GM19467 (cell line): ENCODE measurements at regions not wholly inside any gene's neighbourhood (a gene's known extent, or its start where the extent isn't known, plus 50 kb on each side); places are given as distances from the start of the nearest gene placed in this dataset.
"Not testable (repeated sequence)": the region's sequence is repeated elsewhere in the genome, so short reads cannot be mapped to it uniquely, and the experiment has no call there.

Experiments
- ATAC-seq: cut with Tn5 transposase; IDR thresholded peaks from one replicate; pipeline ENCODE4 v1.9.1; 2021; ENCODE audit warnings: mild to moderate bottlenecking, moderate library complexity; ENCODE audit not compliant: unreplicated experiment

DNA sequence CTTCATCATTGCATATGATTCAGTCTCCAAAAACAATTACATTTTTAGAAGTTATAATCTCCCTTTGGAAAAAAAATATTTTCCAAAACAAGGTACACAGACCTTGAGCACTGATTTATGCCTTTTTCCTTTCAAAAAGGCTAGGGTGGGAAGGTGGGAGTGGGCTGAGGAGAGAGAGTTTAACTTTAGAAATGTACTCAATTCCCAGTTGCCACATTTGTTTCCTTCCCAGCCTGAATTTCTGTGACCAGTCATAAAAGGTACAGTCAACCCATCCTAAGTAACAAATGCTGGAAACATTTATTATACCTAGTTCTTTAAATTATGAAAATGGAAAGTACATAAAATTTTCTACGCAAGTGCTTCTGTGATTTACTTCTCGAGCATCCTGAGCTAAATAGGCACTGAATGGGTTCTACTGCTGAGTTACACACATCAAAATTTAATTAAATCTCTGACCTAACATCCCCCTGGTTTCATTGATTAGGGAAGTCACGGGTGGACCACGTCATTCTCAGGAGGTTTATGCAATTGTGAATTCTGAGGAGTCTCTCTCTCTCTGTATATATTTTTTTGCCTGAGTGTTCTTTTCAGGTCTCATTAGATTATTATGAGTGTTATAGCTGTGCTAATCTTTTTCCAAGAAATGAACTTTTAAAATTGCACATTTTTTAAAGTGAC, 371.8 kb downstream of the BTG1 start:
- no peak for ATAC-seq

DNA sequence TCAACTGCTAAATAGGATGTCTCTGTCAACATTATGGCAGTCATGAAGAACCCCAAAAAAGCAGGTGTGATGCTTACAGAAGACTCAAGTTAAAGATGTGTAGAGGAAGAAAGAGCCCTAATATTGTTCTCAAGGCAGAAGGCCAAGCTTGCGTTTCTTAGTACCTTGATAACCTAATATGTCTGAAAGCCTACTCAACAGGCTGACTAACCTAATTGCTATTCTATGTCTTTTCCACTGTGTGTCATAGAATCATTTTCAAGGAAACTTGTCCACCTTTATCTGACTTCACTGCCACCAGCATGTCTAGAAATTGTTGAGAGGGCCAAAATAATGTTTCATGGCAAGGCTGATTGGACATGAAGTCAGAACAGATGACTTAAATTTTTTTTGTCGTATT, 373.2 kb downstream of the BTG1 start:
- no peak for ATAC-seq

DNA sequence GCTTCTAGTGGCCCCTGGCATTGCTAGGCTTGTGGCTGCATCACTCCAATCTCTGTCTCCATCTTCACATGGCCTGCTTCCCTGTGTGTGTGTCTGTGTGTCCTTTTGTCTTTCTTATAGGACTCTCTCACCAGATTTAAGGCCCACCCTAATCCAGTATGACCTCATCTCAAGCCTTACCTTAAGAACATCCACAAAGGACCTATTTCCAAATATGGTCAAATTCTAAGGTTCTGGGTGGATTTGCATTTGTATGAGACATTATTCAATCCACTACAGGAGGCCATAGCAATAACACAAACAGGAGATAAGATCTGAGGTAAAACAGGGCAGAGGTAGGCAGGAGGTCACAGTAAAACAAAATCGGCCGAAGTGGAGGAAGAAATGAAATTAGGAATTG, 375.9 kb downstream of the BTG1 start:
- no peak for ATAC-seq

DNA sequence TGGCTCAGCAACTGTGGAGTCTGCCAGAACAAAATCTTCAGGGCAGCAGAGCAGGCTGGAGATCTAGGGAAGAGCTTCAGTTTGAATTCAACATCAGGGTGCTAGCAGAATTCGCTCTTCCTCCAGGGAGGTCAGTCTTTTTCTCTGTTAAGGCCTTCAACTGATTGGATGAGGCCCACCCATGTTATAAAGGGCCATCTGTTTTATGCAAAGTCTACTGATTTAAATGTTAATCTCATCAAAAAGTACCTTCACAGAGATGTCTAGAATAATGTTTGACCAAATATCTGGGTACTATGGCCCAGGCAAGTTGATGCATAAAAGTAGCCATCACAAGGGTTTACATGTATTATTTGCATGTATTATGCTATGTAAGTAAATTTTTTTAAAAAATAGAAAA, 378.4 kb downstream of the BTG1 start:
- ATAC-seq, result no peak

DNA sequence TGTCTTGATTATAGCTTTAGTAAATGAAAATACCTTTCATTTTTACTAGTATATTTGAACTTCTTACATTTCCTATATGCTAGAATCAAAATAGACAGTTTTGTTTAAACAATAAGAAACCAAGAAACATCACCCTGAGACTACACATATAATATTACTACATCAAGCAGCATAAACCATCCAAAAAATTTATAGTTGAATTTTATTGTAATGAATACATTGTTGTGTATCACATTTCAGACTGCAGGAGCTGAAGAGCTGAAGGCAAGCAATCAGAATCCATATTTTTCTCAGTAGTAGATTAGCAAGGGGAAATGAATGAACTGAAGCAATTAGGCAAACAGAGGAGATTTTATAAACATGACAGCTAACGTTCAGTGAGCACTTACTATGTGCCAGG, 379.2 kb downstream of the BTG1 start:
- ATAC-seq, result no peak

DNA sequence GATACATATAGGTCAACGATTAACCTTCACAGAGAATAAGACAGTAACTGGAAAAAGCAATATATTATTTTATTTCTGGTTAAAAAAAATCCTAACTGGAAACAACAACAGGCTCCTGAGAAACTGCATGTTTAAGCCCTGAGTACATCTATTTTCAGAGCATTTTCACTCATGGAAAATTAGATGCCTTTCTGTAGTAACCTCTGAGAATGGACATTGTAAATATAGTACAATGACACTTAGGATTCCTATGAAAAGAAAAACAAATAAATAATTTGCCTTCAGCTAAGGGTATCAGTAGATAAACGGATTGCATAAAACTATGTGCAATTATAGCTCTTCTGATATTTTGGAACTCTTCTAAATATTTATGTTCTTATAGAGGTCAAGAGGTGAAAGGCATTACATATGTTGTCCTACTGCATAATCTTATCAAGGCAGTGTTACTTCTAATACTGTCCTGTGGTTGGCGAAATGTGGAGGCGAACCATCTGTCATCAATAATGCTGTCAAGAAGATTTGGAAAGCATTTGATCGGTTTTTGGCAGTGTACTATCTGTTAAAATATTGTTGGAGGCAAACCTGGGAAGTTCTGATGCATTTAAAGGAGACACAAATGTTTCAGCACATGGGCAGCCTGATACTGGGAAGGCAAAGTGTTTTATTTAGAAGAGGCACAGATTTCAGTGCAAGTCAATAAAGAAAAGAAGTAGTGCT, 381.8 kb downstream of the BTG1 start:
- no peak for ATAC-seq

DNA sequence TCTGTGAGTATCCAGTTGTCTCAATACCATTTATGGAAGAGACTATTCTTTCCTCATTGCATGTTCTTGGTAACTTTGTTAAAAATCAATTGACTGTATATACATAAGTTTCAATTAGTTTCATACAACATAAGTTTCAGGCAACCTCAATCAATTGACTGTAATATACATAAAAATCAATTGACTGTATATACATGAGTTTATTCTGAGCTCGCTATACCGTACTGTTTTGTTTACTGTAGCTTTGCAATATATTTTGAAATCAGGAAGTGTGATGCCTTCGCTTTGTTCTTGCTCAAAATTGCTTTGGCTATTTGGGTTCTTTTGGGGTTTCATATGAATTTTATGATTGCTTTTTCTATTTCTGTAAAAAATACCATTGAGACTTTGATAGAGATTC, 392.0 kb downstream of the BTG1 start:
- ATAC-seq, result no peak

DNA sequence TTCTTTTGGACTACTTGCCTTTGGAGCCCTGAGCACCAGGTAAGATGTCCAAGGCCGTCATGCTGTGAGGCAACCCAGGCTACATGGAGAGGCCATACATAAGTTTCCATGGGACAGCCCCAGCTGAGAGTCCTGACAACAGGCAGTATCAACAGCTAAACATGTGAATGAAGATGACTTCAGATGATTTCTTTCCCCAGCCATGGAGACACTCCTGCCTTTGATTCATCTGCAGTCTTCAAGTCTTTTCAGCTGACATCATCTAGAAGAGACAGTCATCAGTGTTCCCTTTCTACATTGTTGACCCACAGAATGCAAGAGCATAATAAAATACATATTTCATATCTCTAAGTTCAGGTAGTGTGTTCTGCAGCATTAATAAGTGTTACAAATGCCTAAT, 398.7 kb downstream of the BTG1 start:
- no peak for ATAC-seq

DNA sequence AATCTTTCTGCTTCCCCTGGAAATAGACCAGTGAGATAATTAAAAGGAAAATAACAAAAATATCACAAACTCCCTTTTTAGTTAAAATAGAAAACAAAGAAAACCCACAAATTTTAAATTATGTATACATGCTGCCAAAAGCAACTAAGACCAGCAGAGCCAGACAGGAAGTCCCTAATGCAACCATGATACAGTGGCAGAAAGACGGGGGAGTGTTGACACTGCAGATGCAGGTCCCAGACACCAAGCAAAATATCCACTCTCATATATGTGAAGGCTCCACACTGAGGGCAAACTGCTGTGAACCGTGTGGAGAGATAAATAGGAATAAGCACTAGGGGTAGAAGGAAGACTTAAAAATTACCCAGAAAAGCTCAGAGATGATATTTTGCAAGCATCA, 401.0 kb downstream of the BTG1 start:
- no peak for ATAC-seq

- no peak for ATAC-seq
Measured at GRCh38 chr12:91743704-91744321, 401.8 kb downstream of the BTG1 start.

- no peak for ATAC-seq
Measured at GRCh38 chr12:91743280-91743679, 402.4 kb downstream of the BTG1 start.

GRCh38 chr12:91741932-91742331, 403.7 kb downstream of the BTG1 start:
- ATAC-seq, result no peak

DNA sequence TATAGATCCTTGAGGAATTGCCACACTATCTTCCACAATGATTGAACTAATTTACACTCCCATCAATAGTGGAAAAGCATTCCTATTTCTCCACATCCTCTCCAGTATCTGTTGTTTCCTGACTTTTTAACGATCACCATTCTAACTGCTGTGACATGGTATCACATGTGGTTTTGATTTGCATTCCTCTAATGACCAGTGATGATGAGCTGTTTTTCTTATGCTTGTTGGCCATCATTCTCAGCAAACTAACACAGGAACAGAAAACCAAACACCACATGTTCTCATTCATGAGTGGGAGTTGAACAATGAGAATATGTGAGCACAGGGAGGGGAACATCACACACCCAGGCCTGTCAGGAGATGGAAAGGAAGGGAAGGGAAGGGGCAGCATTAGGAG, 411.8 kb downstream of the BTG1 start:
- ATAC-seq, result not testable (repeated sequence)

DNA sequence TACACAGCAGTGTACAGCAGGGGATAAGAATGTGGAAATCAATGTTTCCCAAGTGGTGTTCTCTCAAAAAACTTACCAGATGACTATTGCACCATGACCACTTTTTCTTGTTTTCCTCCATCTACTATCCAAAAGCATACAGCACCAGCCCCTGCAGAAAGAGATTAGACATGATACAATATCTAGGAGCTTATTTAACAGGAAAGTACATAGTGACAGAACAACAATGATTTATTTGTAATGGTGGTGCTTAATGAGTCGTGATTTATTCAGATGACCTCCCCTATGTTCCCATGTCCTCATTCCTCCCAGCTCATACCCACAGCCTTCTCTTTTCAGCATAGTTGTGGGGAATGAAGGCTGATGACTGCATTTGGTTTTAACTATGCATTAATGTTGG, 413.6 kb downstream of the BTG1 start:
- ATAC-seq, result no peak

- no peak for ATAC-seq
Measured at GRCh38 chr12:91729543-91729942, 416.1 kb downstream of the BTG1 start.

- no peak for ATAC-seq
Measured at GRCh38 chr12:91723191-91723590, 422.5 kb downstream of the BTG1 start.

- no peak for ATAC-seq
Measured at GRCh38 chr12:91722072-91722471, 423.6 kb downstream of the BTG1 start.

- no peak for ATAC-seq
Measured at GRCh38 chr12:91721023-91721422, 424.6 kb downstream of the BTG1 start.

DNA sequence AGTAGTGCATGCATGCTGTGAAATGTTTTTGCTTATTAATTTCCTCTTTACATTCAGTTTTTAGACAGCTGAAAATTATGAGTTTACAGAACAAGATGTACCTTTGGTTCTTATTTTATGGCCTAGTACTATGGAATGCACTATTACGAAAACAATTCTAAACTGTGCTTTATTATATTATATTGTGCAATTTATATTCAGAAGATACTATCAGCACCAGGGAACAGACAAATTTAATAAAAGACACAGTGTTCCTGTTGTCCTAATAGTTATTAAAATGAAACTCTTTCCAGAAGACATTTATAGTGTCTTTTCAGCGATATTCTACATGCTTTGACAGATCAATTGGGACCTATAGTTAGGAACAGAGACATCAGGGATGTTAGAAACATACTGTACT, 427.3 kb downstream of the BTG1 start:
- no peak for ATAC-seq

GRCh38 chr12:91717804-91718203, 427.8 kb downstream of the BTG1 start:
- no peak for ATAC-seq

DNA sequence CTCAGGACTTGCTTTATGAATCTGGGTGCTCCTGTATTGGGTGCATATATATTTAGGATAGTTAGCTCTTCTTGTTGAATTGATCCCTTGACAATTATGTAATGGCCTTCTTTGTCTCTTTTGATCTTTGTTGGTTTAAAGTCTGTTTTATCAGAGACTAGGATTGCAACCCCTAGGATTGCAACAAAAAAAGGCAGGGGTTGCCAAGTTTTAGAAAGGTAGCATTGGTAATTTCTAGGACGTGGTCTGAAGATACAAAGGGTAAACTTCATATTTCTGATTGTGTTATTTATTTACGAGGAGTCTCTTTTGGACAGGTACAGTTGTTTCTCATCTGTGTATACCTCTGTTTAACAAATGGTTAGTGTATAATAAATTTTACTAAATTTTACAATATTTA, 433.7 kb downstream of the BTG1 start:
- not testable (repeated sequence) for ATAC-seq

DNA sequence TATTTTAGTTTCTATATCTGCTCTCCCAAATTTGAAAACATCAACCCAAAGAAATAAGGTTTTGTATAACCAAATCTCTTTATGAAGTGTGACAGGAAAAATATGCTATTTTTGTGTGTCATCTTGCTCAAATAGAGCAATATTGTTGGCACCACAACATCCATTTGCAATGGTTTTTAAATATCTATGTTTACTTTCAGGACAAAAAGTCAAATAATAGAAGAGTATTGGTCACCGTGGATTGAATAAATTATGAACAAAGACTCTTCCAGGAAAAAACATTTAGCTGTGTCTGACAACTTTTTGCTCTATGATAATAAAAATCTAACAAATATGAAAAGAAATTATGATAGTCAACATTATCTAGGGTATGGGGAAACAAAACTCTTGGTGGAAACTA, 439.2 kb downstream of the BTG1 start:
- ATAC-seq, result no peak
